ENCODE measurements at regions not wholly inside any gene's neighbourhood (a gene's known extent, or its start where the extent isn't known, plus 50 kb on each side); places are given as distances from the start of the nearest gene placed in this dataset.

- no peak for DNase-seq
Observed at GRCh38 chr11:28461846-28462245, 353.7 kb downstream of the METTL15 start.

- DNase-seq: no peak
Observed at GRCh38 chr11:28461338-28461737, 353.1 kb downstream of the METTL15 start.

- no peak for DNase-seq
Observed at GRCh38 chr11:28460348-28460747, 352.2 kb downstream of the METTL15 start.

GRCh38 chr11:28459912-28460311 is 351.7 kb downstream of the METTL15 start:
- DNase-seq: no peak

GRCh38 chr11:28457481-28458065 is 349.4 kb downstream of the METTL15 start:
- DNase-seq: no peak

GRCh38 chr11:28448186-28448585 is 340.0 kb downstream of the METTL15 start:
- no peak for DNase-seq

- no peak for DNase-seq
Observed at GRCh38 chr11:28447226-28447625, 339.0 kb downstream of the METTL15 start.

- no peak for DNase-seq
Observed at GRCh38 chr11:28442131-28442530, 333.9 kb downstream of the METTL15 start.

- DNase-seq: no peak
Observed at GRCh38 chr11:28439403-28439802, 331.2 kb downstream of the METTL15 start.

- no peak for DNase-seq
Observed at GRCh38 chr11:28420099-28420498, 311.9 kb downstream of the METTL15 start.

GRCh38 chr11:28417601-28418323 is 309.6 kb downstream of the METTL15 start:
- no peak for DNase-seq

GRCh38 chr11:28412029-28412428 is 303.8 kb downstream of the METTL15 start:
- DNase-seq: no peak

- DNase-seq: no peak
Observed at GRCh38 chr11:28401446-28401845, 293.3 kb downstream of the METTL15 start.

- no peak for DNase-seq
Observed at GRCh38 chr11:28400331-28401100, 292.3 kb downstream of the METTL15 start.

GRCh38 chr11:28393348-28393747 is 285.2 kb downstream of the METTL15 start:
- no peak for DNase-seq

GRCh38 chr11:28384418-28384817 is 276.2 kb downstream of the METTL15 start:
- no peak for DNase-seq

GRCh38 chr11:28383456-28383855 is 275.3 kb downstream of the METTL15 start:
- DNase-seq: no peak
